Glutamatergic neuron (in vitro differentiated cells): ENCODE measurements at regions not wholly inside any gene's neighbourhood (a gene's known extent, or its start where the extent isn't known, plus 50 kb on each side); places are given as distances from the start of the nearest gene placed in this dataset.

Experiments used
- DNase-seq: peaks from one replicate; pipeline ENCODE4 v3.0.0; 2022
- H3K27ac Mint-ChIP-seq: one replicate; pipeline ENCODE4 v1.8.0; 2020; ENCODE audit warnings: mild to moderate bottlenecking, mixed read lengths, inconsistent platforms; ENCODE audit not compliant: unreplicated experiment
- H3K27me3 Mint-ChIP-seq: one replicate; pipeline ENCODE4 v1.8.0; 2020; ENCODE audit warnings: mild to moderate bottlenecking, moderate library complexity, mixed read lengths, inconsistent platforms; ENCODE audit not compliant: unreplicated experiment
- H3K36me3 Mint-ChIP-seq: one replicate; pipeline ENCODE4 v1.8.0; 2020; ENCODE audit warnings: mild to moderate bottlenecking, mixed read lengths, inconsistent platforms; ENCODE audit not compliant: unreplicated experiment
- H3K4me1 Mint-ChIP-seq: one replicate; pipeline ENCODE4 v1.8.0; 2020; ENCODE audit warnings: mild to moderate bottlenecking, low read depth, mixed read lengths, inconsistent platforms; ENCODE audit not compliant: unreplicated experiment
- H3K4me3 Mint-ChIP-seq: one replicate; pipeline ENCODE4 v1.8.0; 2020; ENCODE audit warnings: mild to moderate bottlenecking, mixed read lengths, inconsistent platforms; ENCODE audit not compliant: unreplicated experiment
- H3K9me3 Mint-ChIP-seq: one replicate; pipeline ENCODE4 v1.8.0; 2020; ENCODE audit warnings: mild to moderate bottlenecking, moderate library complexity, mixed read lengths, inconsistent platforms; ENCODE audit not compliant: unreplicated experiment
- CTCF ChIP-seq: fragments of 200-600 bp; sonication (generic); IDR thresholded peaks from one replicate; pipeline ENCODE4 v1.5.0; 2021; ENCODE audit not compliant: partially characterized antibody, unreplicated experiment

- no peak overlapping the region for H3K4me3 Mint-ChIP-seq
- H3K27ac Mint-ChIP-seq = no peak overlapping the region
- H3K9me3 Mint-ChIP-seq = no peaks in the 10 kb centered on the region
- no peak for TF ChIP-seq CTCF
- no peaks in the 10 kb centered on the region for H3K36me3 Mint-ChIP-seq
- H3K27me3 Mint-ChIP-seq = no peaks in the 10 kb centered on the region
- H3K4me1 Mint-ChIP-seq = no peaks in the 10 kb centered on the region
- no peak for DNase-seq
Observed at GRCh38 chr9:78618735-78619134, 321.8 kb downstream of the PSAT1 start.

GRCh38 chr9:78620303-78620702 is 323.4 kb downstream of the PSAT1 start:
- TF ChIP-seq CTCF = no peak
- Mint-ChIP-seq H3K27ac (no peak overlapping the region), H3K27me3 (peaks cover 1% of the 10 kb centered on the region), H3K36me3 (no peaks in the 10 kb centered on the region), H3K4me3 (no peak overlapping the region), H3K4me1 (no peaks in the 10 kb centered on the region), H3K9me3 (no peaks in the 10 kb centered on the region)
- no peak for DNase-seq

- no peak for TF ChIP-seq CTCF
- DNase-seq = no peak
- Mint-ChIP-seq H3K27me3 (peaks cover 1% of the 10 kb centered on the region), H3K27ac (no peak overlapping the region), H3K4me1 (no peaks in the 10 kb centered on the region), H3K36me3 (no peaks in the 10 kb centered on the region), H3K9me3 (no peaks in the 10 kb centered on the region), H3K4me3 (no peak overlapping the region)
Observed at GRCh38 chr9:78620764-78621163, 323.8 kb downstream of the PSAT1 start.

GRCh38 chr9:78622126-78622525 is 325.2 kb downstream of the PSAT1 start:
- Mint-ChIP-seq H3K27ac (no peak overlapping the region), H3K36me3 (no peaks in the 10 kb centered on the region), H3K4me3 (no peak overlapping the region), H3K9me3 (no peaks in the 10 kb centered on the region), H3K4me1 (no peaks in the 10 kb centered on the region), H3K27me3 (peaks cover 1% of the 10 kb centered on the region)
- no peak for DNase-seq
- TF ChIP-seq CTCF = no peak

- TF ChIP-seq CTCF = no peak
- H3K27me3 Mint-ChIP-seq = peaks cover 1% of the 10 kb centered on the region
- H3K36me3 Mint-ChIP-seq = no peaks in the 10 kb centered on the region
- no peak for DNase-seq
- no peak overlapping the region for H3K27ac Mint-ChIP-seq
- H3K4me3 Mint-ChIP-seq = no peak overlapping the region
- no peaks in the 10 kb centered on the region for H3K9me3 Mint-ChIP-seq
- peaks cover 8% of the 10 kb centered on the region for H3K4me1 Mint-ChIP-seq
Observed at GRCh38 chr9:78626971-78627370, 330.0 kb downstream of the PSAT1 start.
